Gastroesophageal sphincter (tissue), 3 donors: ENCODE measurements at regions not wholly inside any gene's neighbourhood (a gene's known extent, or its start where the extent isn't known, plus 50 kb on each side); places are given as distances from the start of the nearest gene placed in this dataset.

Experiments
- POLR2AphosphoS5 ChIP-seq: sonication (generic); formaldehyde crosslinking; IDR thresholded peaks from one replicate; pipeline ENCODE4 v1.6.1; 2017; ENCODE audit warnings: antibody characterized with exemption
- TF ChIP-seq, protein P1 (sequence below), 4 experiments: fragments of 200-600 bp in 2 of 4; fragments of 450-650 bp in 2 of 4; sonication (generic) in 1 of 4; IDR thresholded peaks; one replicate each; pipeline ENCODE4 v1.5.1; 2017 to 2019; ENCODE audit warnings: antibody characterized with exemption in 4 of 4, mild to moderate bottlenecking in 2 of 4, moderate library complexity in 2 of 4

DNA sequence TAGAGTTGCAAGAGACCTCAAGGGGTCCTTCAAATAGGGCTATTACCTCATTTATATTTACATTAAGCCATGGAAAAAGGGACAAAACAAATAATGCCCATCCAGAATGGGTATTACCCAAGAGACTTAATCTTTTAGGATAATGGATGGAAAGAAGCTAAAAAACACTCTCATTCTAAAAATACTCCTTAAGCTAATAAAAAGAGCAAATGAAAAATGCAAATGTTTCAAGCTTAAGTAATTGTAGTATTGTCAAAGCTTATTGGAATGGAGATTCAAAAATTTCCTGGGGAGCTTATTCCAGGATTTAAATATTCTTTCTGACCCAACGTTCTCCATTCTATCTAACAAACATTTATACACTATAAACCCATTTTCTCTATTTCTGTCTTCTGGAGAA lies 107.8 kb upstream of the SPIN4 start:
- TF ChIP-seq, protein P1, sequence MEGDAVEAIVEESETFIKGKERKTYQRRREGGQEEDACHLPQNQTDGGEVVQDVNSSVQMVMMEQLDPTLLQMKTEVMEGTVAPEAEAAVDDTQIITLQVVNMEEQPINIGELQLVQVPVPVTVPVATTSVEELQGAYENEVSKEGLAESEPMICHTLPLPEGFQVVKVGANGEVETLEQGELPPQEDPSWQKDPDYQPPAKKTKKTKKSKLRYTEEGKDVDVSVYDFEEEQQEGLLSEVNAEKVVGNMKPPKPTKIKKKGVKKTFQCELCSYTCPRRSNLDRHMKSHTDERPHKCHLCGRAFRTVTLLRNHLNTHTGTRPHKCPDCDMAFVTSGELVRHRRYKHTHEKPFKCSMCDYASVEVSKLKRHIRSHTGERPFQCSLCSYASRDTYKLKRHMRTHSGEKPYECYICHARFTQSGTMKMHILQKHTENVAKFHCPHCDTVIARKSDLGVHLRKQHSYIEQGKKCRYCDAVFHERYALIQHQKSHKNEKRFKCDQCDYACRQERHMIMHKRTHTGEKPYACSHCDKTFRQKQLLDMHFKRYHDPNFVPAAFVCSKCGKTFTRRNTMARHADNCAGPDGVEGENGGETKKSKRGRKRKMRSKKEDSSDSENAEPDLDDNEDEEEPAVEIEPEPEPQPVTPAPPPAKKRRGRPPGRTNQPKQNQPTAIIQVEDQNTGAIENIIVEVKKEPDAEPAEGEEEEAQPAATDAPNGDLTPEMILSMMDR (IDR thresholded peaks at IDR 0.05), result no peak
- TF ChIP-seq POLR2AphosphoS5, result no peak
